HL-60/S4 (cell line): ENCODE measurements at regions not wholly inside any gene's neighbourhood (a gene's known extent, or its start where the extent isn't known, plus 50 kb on each side); places are given as distances from the start of the nearest gene placed in this dataset.

ENCODE experiments used
- in situ Hi-C: fragments of 300-500 bp; cut with MboI; formaldehyde crosslinking; loops from 2 replicates; pipeline ENCODE4 v1.14.3; 2022; ENCODE audit warnings: low sequenced_read_pairs

- in situ Hi-C loops, result loop anchor here (10.0 kb wide), 1 partner anchor 282 kb away; no protein-coding TSS in a partner anchor
Measured at GRCh38 chr9:134986957-134987356, 69.2 kb upstream of the FCN1 start.

GRCh38 chr9:134987376-134987775, 69.7 kb upstream of the FCN1 start:
- in situ Hi-C loops, result loop anchor here (10.0 kb wide), 1 partner anchor 283 kb away; no protein-coding TSS in a partner anchor

- in situ Hi-C loops, result loop anchor here (10.0 kb wide), 1 partner anchor 283 kb away; no protein-coding TSS in a partner anchor
Measured at GRCh38 chr9:134987906-134988700, 70.4 kb upstream of the FCN1 start.

DNA sequence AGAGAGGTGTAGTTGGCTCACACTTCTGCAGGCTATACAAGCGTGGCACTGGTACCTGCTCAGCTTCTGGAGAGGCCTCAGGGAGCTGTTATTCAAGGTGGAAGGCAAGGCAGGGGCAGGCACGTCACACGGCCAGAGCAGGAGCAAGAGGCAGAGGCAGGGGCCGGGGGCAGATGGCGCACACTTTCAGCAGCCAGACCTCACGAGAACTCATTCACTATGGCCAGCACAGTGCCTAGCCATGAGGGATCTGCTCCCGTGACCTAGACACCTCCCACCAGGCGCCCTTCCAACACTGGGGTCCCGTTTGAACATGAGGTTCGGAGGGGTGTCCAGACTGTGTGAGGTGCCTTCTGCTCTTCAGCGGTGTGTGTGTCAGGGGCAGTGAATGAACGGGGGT, 71.0 kb upstream of the FCN1 start:
- in situ Hi-C loops, result loop anchor here (10.0 kb wide), 1 partner anchor 284 kb away; no protein-coding TSS in a partner anchor

DNA sequence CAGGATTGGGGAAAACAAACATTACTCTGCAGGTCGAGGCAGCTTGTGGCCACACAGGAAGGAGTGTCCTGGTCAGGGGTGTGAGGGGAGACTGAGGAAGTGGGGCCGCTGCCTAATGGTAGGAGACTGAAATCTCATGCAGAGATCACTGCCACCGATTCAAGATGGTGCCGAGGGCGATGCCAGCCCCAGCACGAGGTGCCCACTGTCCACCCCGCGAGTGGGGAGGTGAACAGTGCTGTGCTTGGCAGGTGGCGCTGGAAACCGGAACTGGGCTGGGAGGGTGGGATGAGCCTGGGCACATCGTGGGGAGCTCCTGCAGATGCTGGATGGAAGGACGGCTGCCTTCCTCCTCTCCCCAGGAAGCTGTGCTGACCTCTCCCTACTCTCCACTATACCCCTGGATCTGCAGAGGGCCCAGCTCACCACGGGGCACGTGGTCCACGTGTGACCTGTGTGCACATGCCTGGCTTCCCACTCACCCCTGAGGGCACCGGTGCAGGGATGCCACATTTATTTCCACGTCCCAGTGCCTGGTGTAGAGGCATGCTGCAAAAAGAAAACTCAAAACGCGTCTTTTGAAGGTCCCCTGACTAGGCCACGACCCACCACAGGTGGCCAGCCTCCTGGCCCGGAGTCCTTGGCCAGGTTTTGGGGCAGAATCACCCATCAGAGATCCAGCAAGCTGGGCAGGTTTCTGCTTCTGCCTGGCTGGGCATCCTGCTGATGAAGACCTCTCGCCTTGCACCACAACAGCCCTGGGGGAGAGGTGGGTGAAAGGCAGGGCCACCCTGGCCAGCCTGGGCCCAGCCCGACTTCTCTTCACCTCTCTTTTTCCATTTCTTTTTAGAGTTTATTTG, 71.7 kb upstream of the FCN1 start:
- in situ Hi-C loops, result loop anchor here (10.0 kb wide), 1 partner anchor 285 kb away; no protein-coding TSS in a partner anchor

- in situ Hi-C loops, result no loop called here
Measured at GRCh38 chr9:134991808-134992754, 74.4 kb upstream of the FCN1 start.

- in situ Hi-C loops, result no loop called here
Measured at GRCh38 chr9:134992755-134993124, 75.0 kb upstream of the FCN1 start.

DNA sequence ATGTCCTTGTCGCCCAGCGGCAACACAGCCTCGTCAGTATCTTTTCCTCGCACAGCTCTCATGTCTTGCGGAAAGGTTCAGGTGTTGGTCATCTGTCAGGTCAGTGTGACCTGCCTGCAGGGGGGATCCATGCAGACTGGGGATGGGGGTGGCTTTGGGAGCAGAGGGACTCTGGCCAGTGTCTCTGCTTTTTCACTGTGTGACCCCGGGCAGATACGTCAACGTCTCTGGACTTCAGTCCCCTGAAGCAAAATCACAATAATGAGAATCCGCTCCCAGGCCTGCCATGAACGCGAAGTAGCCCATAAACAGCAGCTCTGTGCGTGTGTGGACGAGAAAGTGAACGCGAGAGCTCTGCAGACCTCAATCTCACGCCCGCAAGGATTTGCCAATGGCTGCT, 75.7 kb upstream of the FCN1 start:
- in situ Hi-C loops, result no loop called here

DNA sequence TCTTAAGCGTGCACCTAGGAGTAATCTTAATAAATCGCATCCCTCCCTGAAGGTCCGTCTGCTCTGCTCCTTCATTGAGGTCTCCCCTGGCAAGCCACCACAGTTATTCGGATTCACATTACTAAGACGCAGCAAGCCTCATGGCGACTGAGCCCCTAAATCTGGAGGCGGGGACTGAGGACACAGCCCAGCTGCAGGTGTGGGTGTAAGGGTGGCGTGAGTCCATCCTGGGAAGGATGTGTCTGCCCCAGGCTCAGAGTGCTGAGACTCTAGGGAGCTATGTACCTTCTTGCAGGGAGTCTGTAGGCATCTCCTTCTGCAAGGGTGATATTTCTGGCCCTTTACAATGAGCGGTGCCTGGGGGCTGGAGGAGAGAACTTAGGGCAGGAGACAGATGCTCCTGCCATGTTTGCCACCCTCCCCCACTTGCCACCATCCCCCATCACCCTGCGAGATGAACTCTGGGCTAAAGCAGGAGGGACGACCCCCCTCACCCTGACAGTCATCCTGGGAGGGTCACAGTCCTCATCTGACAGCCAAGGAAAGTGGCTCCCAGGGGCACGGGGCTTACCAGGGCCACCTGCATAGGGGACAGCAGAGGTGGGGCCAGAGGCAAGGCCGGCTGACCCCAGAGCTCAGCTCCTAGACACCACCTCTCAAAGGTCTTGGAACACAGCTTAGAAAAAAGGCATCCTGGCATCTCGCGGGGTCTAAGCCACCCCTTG, 76.4 kb upstream of the FCN1 start:
- in situ Hi-C loops, result no loop called here

- in situ Hi-C loops, result no loop called here
Measured at GRCh38 chr9:134994926-134995791, 77.4 kb upstream of the FCN1 start.

DNA sequence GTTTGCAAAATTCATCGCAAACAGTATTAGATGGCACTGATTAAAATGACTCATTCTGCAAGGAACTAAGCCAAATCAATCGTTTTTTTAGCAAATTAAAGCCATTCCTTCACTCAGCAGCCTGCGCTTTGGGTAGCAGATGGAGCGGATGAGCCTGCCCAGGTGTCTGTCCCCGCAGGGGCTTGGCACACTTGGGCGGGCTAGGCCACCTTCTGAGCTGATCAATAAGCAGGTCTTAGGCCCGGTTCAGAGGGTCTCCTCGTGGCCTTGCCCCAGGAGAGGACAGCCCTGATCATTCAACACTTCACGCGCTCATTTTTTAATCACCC, 78.0 kb upstream of the FCN1 start:
- in situ Hi-C loops, result no loop called here

- in situ Hi-C loops, result no loop called here
Measured at GRCh38 chr9:134996591-134997530, 79.1 kb upstream of the FCN1 start.

DNA sequence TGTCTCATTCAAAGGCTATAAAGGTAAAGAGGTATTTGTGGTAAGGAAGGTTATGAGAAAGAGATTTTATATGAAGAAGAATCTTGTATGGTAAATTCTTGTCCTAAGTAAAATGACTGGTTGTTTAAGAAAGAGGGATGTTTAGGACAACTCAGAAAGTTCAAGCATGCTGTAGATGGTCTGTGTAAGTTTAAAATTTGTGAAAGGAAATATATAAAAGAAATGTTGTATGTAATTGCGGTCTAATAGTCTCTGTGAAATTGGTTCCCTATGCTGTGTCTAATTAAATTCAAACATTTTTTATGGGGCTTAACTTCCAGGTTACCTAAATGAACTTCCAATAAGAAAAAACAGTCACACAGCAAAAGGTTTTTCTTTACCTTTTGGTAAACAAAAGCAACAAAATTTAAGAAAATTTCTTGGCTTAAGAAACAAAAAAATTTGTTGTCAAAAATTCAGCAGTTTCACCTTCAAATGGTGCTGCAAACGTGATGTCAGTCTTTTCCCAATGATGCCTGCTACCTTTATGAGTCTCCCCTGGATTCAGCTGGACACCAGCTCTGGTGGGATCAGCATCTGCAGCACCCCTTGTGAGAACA, 83.0 kb upstream of the FCN1 start:
- in situ Hi-C loops, result no loop called here

- in situ Hi-C loops, result no loop called here
Measured at GRCh38 chr9:135001526-135001925, 83.8 kb upstream of the FCN1 start.

DNA sequence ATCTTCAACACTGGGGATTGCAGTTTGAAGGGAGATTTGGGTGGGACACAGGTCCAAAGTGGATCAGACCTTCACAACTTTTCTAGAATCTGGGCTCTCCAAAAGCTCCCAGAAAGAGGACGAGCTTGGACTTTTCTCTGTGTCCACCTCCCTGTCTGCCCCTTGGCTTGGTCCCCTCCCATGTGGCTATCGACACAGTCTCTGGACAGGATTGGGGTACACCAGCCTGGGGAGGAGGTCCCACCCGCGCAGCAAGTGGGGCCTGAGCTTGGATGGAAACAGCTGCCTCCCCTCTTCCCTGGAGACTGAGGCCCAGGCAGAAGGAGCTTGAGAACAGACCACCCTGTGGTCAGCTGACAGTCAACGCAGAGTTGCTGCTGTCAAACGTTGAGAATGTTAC, 84.6 kb upstream of the FCN1 start:
- in situ Hi-C loops, result no loop called here

- in situ Hi-C loops, result no loop called here
Measured at GRCh38 chr9:135002802-135003201, 84.7 kb upstream of the OLFM1 start.

DNA sequence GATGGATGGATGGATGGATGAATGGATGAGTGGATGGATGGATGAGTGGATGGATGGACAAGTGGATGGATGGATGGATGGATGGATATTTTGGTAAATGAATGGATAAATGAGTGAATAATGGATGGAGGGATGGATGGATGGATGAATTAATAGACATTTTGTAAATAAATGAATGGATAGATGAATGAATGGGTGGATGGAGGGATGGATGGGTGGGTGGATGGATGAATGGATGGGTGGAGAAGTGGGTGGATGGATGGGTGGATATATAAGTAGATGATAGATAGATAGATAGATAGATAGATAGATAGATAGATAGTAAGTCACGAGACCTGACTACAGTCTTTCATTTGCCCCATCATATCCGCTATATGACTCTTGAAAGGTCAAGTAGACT, 82.7 kb upstream of the OLFM1 start:
- in situ Hi-C loops, result no loop called here
